ENCODE measurements at regions not wholly inside any gene's neighbourhood (a gene's known extent, or its start where the extent isn't known, plus 50 kb on each side); places are given as distances from the start of the nearest gene placed in this dataset.
"Not testable (repeated sequence)": the region's sequence is repeated elsewhere in the genome, so short reads cannot be mapped to it uniquely, and the experiment has no call there.

DNA sequence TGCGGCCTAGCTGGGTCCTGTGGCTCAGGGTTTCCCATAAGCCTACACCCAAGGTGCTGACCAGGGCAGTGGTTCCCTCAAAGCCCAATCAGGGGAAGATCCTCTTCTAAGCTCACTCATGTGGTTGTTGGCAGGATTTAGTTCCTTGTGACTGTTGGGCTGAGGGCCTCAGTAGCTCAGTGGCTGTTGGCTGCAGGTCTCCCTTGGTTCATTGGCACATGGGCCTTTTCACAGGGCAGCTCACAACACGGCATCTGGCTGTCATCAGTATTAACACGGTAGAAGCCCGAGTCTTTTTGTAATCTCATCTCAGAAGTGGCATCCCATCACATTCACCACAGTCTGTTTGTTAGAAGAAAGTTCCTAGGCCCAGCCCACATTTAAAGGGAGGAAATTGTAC lies 188.2 kb upstream of the HMCN1 start:
- H3K36me3 Mint-ChIP-seq (ENCODE audit: low read depth) = no peaks in the 10 kb centered on the region
- no peak overlapping the region for H3K27ac Mint-ChIP-seq
- peaks cover 23% of the 10 kb centered on the region for H3K4me1 Mint-ChIP-seq (ENCODE audit: low read depth)
- no peak for DNase-seq
- no peaks in the 10 kb centered on the region for H3K9me3 Mint-ChIP-seq
- no peak overlapping the region for H3K4me3 Mint-ChIP-seq
- TF ChIP-seq CTCF (IDR thresholded peaks at IDR 0.05) = no peak
- H3K27me3 Mint-ChIP-seq (ENCODE audit: insufficient read depth) = no peaks in the 10 kb centered on the region

GRCh38 chr1:185541871-185542301 lies 192.3 kb upstream of the HMCN1 start:
- no peak for TF ChIP-seq CTCF (IDR thresholded peaks at IDR 0.05)
- Mint-ChIP-seq H3K27ac (peak overlapping the region; percentile 67), H3K27me3 (ENCODE audit: insufficient read depth) (peaks cover 3% of the 10 kb centered on the region; the same call in 1 of the 2 replicates), H3K9me3 (peaks cover 7% of the 10 kb centered on the region; the same call in 1 of the 2 replicates), H3K4me1 (ENCODE audit: low read depth) (peaks cover 37% of the 10 kb centered on the region), H3K4me3 (peak overlapping the region; percentile 14; the same call in 1 of the 2 replicates), H3K36me3 (ENCODE audit: low read depth) (no peaks in the 10 kb centered on the region; the same call in 1 of the 2 replicates)
- peak; percentile 36 for DNase-seq

DNA sequence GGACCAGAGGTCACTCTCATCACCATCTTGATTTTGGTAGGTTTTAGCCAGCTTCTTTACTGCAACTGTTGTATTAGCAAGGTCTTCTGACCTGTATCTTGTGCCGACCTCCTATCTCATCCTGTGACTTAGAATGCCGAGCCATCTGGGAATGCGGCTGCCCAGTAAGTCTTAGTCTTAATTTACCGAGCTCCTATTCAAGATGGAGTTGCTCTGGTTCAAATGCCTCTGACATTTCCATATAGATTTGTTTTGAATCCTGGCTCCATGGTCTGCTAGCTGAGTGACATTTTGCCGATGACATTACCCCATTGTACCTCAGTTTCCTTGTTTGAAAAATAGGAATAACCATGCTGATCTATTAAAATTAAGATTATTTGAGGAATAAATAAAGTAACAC lies 193.9 kb upstream of the HMCN1 start:
- peaks cover 37% of the 10 kb centered on the region for H3K4me1 Mint-ChIP-seq (ENCODE audit: low read depth)
- H3K9me3 Mint-ChIP-seq = peaks cover 7% of the 10 kb centered on the region; the same call in 1 of the 2 replicates
- peaks cover 3% of the 10 kb centered on the region; the same call in 1 of the 2 replicates for H3K27me3 Mint-ChIP-seq (ENCODE audit: insufficient read depth)
- TF ChIP-seq CTCF (IDR thresholded peaks at IDR 0.05) = no peak
- DNase-seq = no peak
- no peak overlapping the region for H3K4me3 Mint-ChIP-seq
- no peak overlapping the region for H3K27ac Mint-ChIP-seq
- H3K36me3 Mint-ChIP-seq (ENCODE audit: low read depth) = no peaks in the 10 kb centered on the region; the same call in 1 of the 2 replicates

DNA sequence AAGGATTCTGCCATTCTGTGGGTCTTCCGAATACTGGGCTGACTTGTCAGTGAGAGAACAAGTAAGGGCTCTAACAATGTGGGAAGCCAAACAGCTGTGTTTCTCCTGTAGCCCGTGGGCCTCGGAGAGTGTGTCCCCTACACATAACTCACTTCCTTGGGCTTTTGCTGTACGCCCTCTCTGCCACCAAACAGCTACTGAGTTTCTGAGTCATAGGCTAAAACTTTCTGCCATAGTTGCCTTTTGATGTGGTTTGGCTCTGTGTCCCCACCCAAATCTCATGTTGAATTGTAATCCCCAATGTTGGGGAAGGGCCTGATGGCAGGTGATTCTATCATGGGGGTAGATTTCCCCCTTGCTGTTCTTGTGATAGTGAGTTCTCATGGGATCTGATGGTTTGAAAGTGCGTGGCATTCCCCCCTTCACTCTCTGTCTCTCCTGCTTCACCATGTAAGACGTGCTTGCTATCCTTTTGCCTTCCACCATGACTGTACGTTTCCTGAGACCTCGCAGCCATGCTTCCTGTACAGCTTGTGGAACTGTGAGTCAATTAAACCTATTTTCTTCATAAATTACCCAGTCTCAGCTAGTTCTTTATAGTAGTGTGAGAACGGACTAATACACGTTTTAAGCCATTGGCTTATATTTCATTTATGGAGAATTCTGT lies 194.8 kb upstream of the HMCN1 start:
- Mint-ChIP-seq H3K27me3 (ENCODE audit: insufficient read depth) (peaks cover 3% of the 10 kb centered on the region; the same call in 1 of the 2 replicates), H3K36me3 (ENCODE audit: low read depth) (no peaks in the 10 kb centered on the region; the same call in 1 of the 2 replicates), H3K9me3 (peaks cover 7% of the 10 kb centered on the region; the same call in 1 of the 2 replicates), H3K27ac (no peak overlapping the region), H3K4me3 (no peak overlapping the region), H3K4me1 (ENCODE audit: low read depth) (peaks cover 37% of the 10 kb centered on the region)
- TF ChIP-seq CTCF (IDR thresholded peaks at IDR 0.05) = no peak
- peak; percentile 8 for DNase-seq

GRCh38 chr1:185538309-185538898 lies 195.8 kb upstream of the HMCN1 start:
- H3K36me3 Mint-ChIP-seq (ENCODE audit: low read depth); H3K4me3 Mint-ChIP-seq; H3K9me3 Mint-ChIP-seq; H3K27ac Mint-ChIP-seq; H3K27me3 Mint-ChIP-seq (ENCODE audit: insufficient read depth); DNase-seq: not testable (repeated sequence)
- peaks cover 37% of the 10 kb centered on the region for H3K4me1 Mint-ChIP-seq (ENCODE audit: low read depth)

- H3K4me3 Mint-ChIP-seq = no peak overlapping the region
These were observed 196.6 kb upstream of the HMCN1 start for GRCh38 chr1:185537596-185537995.

More at GRCh38 chr1:185537596-185537995, 196.6 kb upstream of the HMCN1 start:
- Mint-ChIP-seq H3K27me3 (ENCODE audit: insufficient read depth) (peaks cover 3% of the 10 kb centered on the region; the same call in 1 of the 2 replicates), H3K4me1 (ENCODE audit: low read depth) (peaks cover 30% of the 10 kb centered on the region), H3K9me3 (peaks cover 7% of the 10 kb centered on the region; the same call in 1 of the 2 replicates), H3K36me3 (ENCODE audit: low read depth) (no peaks in the 10 kb centered on the region; the same call in 1 of the 2 replicates), H3K27ac (no peak overlapping the region)
- DNase-seq = no peak
- no peak for TF ChIP-seq CTCF (IDR thresholded peaks at IDR 0.05)

Data from HFFc6 (cell line).